Neural cell (in vitro differentiated cells): ENCODE measurements at regions not wholly inside any gene's neighbourhood (a gene's known extent, or its start where the extent isn't known, plus 50 kb on each side); places are given as distances from the start of the nearest gene placed in this dataset.

Experiments
- H2AFZ ChIP-seq: fragments of 200-600, 300-800 bp; sonication (generic), shearing (Covaris generic); 2 replicates; pipeline ENCODE4 v1.6.0; 2014; ENCODE audit warnings: low read depth, mild to moderate bottlenecking, antibody characterized with exemption, low read length, moderate library complexity
- H3F3A ChIP-seq: fragments of 200-600 bp; shearing (Covaris generic); 2 replicates; pipeline ENCODE4 v1.6.1; 2016; ENCODE audit warnings: mild to moderate bottlenecking, moderate library complexity, mixed read lengths, antibody characterized with exemption, low read length; ENCODE audit not compliant: insufficient read depth, poor library complexity, severe bottlenecking
- H3K27ac ChIP-seq: fragments of 200-600, 300-800 bp; sonication (generic), shearing (Covaris generic); 2 replicates; pipeline ENCODE4 v1.5.1; 2014; ENCODE audit warnings: mild to moderate bottlenecking, low read length, moderate library complexity
- H3K27me3 ChIP-seq: fragments of 300-800, 200-600 bp; sonication (generic), shearing (Covaris generic); 2 replicates; pipeline ENCODE4 v1.6.0; 2014; ENCODE audit warnings: mild to moderate bottlenecking, low read depth, low read length, moderate library complexity; ENCODE audit not compliant: insufficient read depth
- H3K36me3 ChIP-seq: fragments of 300-800, 200-600 bp; sonication (generic), shearing (Covaris generic); 2 replicates; pipeline ENCODE4 v1.5.1; 2014; ENCODE audit warnings: mild to moderate bottlenecking, antibody characterized with exemption, low read length, moderate library complexity; ENCODE audit not compliant: insufficient read depth
- H3K4me2 ChIP-seq: fragments of 300-800, 200-600 bp; sonication (generic), shearing (Covaris generic); 2 replicates; pipeline ENCODE4 v1.6.0; 2014; ENCODE audit warnings: mild to moderate bottlenecking, low read length
- H3K4me3 ChIP-seq: fragments of 300-800, 200-600 bp; sonication (generic), shearing (Covaris generic); 2 replicates; pipeline ENCODE4 v1.5.1; 2014; ENCODE audit warnings: mild to moderate bottlenecking, low read length, moderate library complexity
- H3K79me2 ChIP-seq: fragments of 200-600 bp; shearing (Covaris generic); replicated peaks from 2 replicates; pipeline ENCODE4 v1.6.0; 2014; ENCODE audit warnings: mild to moderate bottlenecking, low read length, moderate library complexity; ENCODE audit not compliant: insufficient read depth
- H3K9ac ChIP-seq: fragments of 300-800, 200-600 bp; sonication (generic), shearing (Covaris generic); 2 replicates; pipeline ENCODE4 v1.6.1; 2016; ENCODE audit warnings: mild to moderate bottlenecking, low read length, mixed read lengths
- H3K9me2 ChIP-seq: fragments of 200-600 bp; shearing (Covaris generic); 2 replicates; pipeline ENCODE4 v1.6.1; 2016; ENCODE audit warnings: mild to moderate bottlenecking, low read length, mixed read lengths; ENCODE audit not compliant: insufficient read depth
- H3K9me3 ChIP-seq: fragments of 200-600, 300-800 bp; sonication (generic), shearing (Covaris generic); 2 replicates; pipeline ENCODE4 v1.6.1; 2016; ENCODE audit warnings: mild to moderate bottlenecking, mixed run types, low read length, moderate library complexity, mixed read lengths
- H4K20me1 ChIP-seq: fragments of 200-600 bp; shearing (Covaris generic); 2 replicates; pipeline ENCODE4 v1.6.1; 2016; ENCODE audit warnings: mild to moderate bottlenecking, mixed run types; ENCODE audit not compliant: insufficient read depth
- EP300 ChIP-seq: fragments of 450-650 bp; conservative IDR thresholded peaks from 2 replicates; pipeline ENCODE4 v1.6.1; 2014; ENCODE audit warnings: antibody characterized with exemption, mild to moderate bottlenecking, moderate library complexity; ENCODE audit not compliant: poor library complexity, severe bottlenecking
- EZH2 ChIP-seq: fragments of 200-600, 300-800 bp; shearing (Covaris generic), sonication (generic); IDR thresholded peaks from 2 replicates; pipeline ENCODE4 v1.6.1; 2014; ENCODE audit warnings: antibody characterized with exemption, low read length, borderline replicate concordance, mild to moderate bottlenecking; ENCODE audit not compliant: insufficient read depth, poor library complexity, severe bottlenecking
- MXI1 ChIP-seq: fragments of 450-650 bp; conservative IDR thresholded peaks from 2 replicates; pipeline ENCODE4 v1.6.1; 2014; ENCODE audit warnings: antibody characterized with exemption, mild to moderate bottlenecking; ENCODE audit not compliant: poor library complexity, severe bottlenecking
- POLR2AphosphoS5 ChIP-seq: IDR thresholded peaks from 2 replicates; pipeline ENCODE4 v1.6.1; 2012
- RAD21 ChIP-seq: fragments of 450-650 bp; conservative IDR thresholded peaks from 2 replicates; pipeline ENCODE4 v1.6.1; 2014; ENCODE audit warnings: antibody characterized with exemption, mild to moderate bottlenecking, moderate library complexity
- SMC3 ChIP-seq: fragments of 450-650 bp; conservative IDR thresholded peaks from 2 replicates; pipeline ENCODE4 v1.6.1; 2014; ENCODE audit warnings: antibody characterized with exemption, mild to moderate bottlenecking, moderate library complexity; ENCODE audit not compliant: poor library complexity
- TAF1 ChIP-seq: IDR thresholded peaks from 2 replicates; pipeline ENCODE4 v1.6.1; 2012; ENCODE audit warnings: low read depth
- TF ChIP-seq, protein P1 (sequence below): fragments of 450-650 bp; IDR thresholded peaks from 2 replicates; pipeline ENCODE4 v1.5.1; 2014; ENCODE audit warnings: antibody characterized with exemption, mild to moderate bottlenecking, moderate library complexity; ENCODE audit not compliant: poor library complexity, severe bottlenecking
- TF ChIP-seq, protein P2 (sequence below): IDR thresholded peaks from 2 replicates; pipeline ENCODE4 v1.6.1; 2012; ENCODE audit warnings: borderline replicate concordance

DNA sequence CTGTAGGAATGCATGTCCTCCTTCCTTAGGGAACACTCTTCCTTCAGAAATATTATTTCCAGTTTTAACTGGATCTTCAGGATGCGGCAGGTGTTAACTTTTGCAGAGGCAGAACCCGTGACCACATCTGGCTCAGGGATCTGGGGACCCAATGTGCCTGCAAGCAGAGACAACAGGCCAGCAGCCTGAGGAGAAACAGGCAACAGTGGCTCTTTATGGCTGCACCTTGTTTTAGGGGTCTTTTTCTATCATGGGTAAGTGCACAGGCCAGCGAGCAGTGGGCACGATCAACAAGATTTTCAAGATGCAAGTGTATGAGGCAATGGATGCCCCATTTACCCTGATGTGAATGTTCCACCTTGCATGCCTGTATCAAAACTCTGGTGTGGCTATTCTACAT lies 497.5 kb upstream of the KLF6 start:
- TF ChIP-seq EZH2 = no peak
- TF ChIP-seq, protein P1, sequence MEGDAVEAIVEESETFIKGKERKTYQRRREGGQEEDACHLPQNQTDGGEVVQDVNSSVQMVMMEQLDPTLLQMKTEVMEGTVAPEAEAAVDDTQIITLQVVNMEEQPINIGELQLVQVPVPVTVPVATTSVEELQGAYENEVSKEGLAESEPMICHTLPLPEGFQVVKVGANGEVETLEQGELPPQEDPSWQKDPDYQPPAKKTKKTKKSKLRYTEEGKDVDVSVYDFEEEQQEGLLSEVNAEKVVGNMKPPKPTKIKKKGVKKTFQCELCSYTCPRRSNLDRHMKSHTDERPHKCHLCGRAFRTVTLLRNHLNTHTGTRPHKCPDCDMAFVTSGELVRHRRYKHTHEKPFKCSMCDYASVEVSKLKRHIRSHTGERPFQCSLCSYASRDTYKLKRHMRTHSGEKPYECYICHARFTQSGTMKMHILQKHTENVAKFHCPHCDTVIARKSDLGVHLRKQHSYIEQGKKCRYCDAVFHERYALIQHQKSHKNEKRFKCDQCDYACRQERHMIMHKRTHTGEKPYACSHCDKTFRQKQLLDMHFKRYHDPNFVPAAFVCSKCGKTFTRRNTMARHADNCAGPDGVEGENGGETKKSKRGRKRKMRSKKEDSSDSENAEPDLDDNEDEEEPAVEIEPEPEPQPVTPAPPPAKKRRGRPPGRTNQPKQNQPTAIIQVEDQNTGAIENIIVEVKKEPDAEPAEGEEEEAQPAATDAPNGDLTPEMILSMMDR = no peak
- H2AFZ ChIP-seq = no peak overlapping the region
- no peaks in the 10 kb centered on the region for H3K79me2 ChIP-seq
- no peaks in the 10 kb centered on the region for H4K20me1 ChIP-seq
- no peak overlapping the region for H3K4me2 ChIP-seq
- H3K9ac ChIP-seq = no peak overlapping the region
- no peaks in the 10 kb centered on the region for H3K9me2 ChIP-seq
- H3K9me3 ChIP-seq = no peaks in the 10 kb centered on the region
- H3K27ac ChIP-seq = no peak overlapping the region
- no peaks in the 10 kb centered on the region for H3K36me3 ChIP-seq
- H3F3A ChIP-seq = no peaks in the 10 kb centered on the region
- H3K4me3 ChIP-seq = no peak overlapping the region
- no peaks in the 10 kb centered on the region for H3K27me3 ChIP-seq

DNA sequence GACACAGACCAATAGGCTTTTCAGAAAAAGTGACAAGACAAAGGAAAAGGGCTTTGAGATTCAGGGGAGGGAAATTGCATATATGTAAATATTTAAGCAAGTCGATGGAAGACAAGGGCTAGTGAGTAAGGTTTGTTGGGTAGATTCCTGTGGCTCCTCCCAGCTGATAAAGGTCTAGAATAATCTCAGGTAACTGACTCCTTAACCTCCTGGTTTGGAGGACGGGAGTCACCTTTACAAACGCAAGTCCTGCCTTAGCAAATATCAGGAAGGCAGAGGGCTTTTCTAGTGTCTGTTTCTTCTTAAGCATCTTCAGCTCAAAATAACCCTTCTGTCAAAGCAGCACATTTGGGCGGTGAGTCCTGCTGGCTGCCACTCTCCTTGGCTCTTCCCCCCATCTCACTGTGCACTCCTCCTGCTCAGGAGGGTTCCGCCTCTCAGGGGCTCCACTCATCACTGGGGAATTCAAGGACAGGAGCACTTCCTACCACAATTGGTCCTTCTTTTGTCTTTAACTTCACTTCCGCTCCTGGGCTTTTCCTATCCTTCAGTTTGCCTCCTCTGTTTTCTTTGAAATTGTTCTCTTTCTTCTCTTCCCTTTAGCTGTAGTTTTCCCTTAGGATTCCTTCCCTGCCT lies 496.3 kb upstream of the KLF6 start:
- no peaks in the 10 kb centered on the region for H3K79me2 ChIP-seq
- no peaks in the 10 kb centered on the region for H4K20me1 ChIP-seq
- no peaks in the 10 kb centered on the region for H3F3A ChIP-seq
- H3K9ac ChIP-seq = no peak overlapping the region
- no peaks in the 10 kb centered on the region for H3K9me2 ChIP-seq
- no peaks in the 10 kb centered on the region for H3K27me3 ChIP-seq
- no peak overlapping the region for H3K27ac ChIP-seq
- no peak overlapping the region for H2AFZ ChIP-seq
- H3K4me2 ChIP-seq = no peak overlapping the region
- TF ChIP-seq POLR2AphosphoS5 (no peak), SMC3 (no peak), EZH2 (no peak), RAD21 (no peak), TAF1 (no peak), MXI1 (no peak), EP300 (no peak)
- TF ChIP-seq, protein P2, sequence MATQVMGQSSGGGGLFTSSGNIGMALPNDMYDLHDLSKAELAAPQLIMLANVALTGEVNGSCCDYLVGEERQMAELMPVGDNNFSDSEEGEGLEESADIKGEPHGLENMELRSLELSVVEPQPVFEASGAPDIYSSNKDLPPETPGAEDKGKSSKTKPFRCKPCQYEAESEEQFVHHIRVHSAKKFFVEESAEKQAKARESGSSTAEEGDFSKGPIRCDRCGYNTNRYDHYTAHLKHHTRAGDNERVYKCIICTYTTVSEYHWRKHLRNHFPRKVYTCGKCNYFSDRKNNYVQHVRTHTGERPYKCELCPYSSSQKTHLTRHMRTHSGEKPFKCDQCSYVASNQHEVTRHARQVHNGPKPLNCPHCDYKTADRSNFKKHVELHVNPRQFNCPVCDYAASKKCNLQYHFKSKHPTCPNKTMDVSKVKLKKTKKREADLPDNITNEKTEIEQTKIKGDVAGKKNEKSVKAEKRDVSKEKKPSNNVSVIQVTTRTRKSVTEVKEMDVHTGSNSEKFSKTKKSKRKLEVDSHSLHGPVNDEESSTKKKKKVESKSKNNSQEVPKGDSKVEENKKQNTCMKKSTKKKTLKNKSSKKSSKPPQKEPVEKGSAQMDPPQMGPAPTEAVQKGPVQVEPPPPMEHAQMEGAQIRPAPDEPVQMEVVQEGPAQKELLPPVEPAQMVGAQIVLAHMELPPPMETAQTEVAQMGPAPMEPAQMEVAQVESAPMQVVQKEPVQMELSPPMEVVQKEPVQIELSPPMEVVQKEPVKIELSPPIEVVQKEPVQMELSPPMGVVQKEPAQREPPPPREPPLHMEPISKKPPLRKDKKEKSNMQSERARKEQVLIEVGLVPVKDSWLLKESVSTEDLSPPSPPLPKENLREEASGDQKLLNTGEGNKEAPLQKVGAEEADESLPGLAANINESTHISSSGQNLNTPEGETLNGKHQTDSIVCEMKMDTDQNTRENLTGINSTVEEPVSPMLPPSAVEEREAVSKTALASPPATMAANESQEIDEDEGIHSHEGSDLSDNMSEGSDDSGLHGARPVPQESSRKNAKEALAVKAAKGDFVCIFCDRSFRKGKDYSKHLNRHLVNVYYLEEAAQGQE = no peak
- TF ChIP-seq, protein P1 = no peak
- H3K36me3 ChIP-seq = no peaks in the 10 kb centered on the region
- H3K9me3 ChIP-seq = no peaks in the 10 kb centered on the region
- H3K4me3 ChIP-seq = no peak overlapping the region
